GM03348 (cell line): ENCODE measurements at regions not wholly inside any gene's neighbourhood (a gene's known extent, or its start where the extent isn't known, plus 50 kb on each side); places are given as distances from the start of the nearest gene placed in this dataset.
"Not testable (repeated sequence)": the region's sequence is repeated elsewhere in the genome, so short reads cannot be mapped to it uniquely, and the experiment has no call there.

Experiments
- DNase-seq: peaks from one replicate; pipeline ENCODE4 v3.0.0; 2012; ENCODE audit warnings: low spot score

- DNase-seq: no peak
Measured at GRCh38 chr12:73210548-73211204, 938.5 kb downstream of the TRHDE start.

- no peak for DNase-seq
Measured at GRCh38 chr12:73220951-73221350, 948.8 kb downstream of the TRHDE start.

DNA sequence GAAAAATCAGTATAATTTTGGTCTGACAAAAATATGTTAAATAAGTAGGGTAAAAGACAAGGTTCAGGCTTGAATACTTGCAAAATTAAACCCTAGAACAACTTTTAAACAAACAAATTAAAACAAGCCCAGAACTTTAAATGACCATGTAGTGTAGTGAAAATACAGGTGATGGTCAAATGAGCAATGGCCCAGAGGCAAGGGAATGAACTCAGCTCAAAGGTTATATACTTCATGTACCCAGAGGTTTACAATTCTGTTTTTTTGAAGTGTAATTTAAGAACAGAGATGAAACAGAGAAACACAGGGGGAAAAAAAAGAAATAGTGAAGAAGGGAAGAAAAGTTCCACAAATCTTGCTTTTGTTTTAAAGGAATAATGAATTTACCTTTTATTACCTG is 949.2 kb downstream of the TRHDE start:
- DNase-seq: no peak

DNA sequence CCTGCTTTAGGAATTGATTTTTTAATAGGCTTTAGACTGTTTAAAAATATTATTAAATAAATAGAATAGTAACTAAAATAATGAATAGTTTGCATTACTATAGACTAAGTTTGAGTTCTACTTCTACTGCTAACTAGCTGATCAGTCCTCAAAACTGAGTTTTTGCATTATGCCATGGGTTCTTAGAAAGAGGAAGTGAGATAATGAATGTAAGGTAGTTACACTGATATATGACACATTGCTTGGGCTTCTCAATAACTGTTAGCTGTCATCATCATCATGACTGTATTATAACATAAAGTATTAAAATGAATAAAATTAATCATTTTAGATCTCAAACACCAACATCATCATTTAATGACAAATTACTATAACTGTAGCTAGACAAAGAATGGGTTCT is 949.7 kb downstream of the TRHDE start:
- DNase-seq: no peak

GRCh38 chr12:73225371-73225937 is 953.3 kb downstream of the TRHDE start:
- DNase-seq: no peak

GRCh38 chr12:73225941-73226340 is 953.8 kb downstream of the TRHDE start:
- DNase-seq: no peak

DNA sequence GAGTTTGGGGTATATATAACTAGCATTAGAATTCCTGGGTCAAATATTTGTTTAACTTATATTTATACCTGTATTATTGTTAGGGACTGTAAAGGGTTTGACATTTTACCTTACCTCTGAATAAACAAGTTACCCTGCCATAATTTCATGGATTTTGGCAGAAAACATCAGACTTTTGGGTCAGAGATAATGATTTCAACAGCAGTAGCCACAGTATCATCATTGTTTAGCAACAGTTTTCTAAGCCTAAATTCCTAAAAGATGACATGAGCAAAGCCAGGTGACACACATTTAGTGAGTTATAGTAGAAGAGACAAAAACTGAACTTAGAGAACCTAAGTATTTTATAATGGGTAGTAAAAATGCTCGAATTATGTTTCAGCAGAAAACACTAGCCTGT is 954.4 kb downstream of the TRHDE start:
- DNase-seq: no peak

DNA sequence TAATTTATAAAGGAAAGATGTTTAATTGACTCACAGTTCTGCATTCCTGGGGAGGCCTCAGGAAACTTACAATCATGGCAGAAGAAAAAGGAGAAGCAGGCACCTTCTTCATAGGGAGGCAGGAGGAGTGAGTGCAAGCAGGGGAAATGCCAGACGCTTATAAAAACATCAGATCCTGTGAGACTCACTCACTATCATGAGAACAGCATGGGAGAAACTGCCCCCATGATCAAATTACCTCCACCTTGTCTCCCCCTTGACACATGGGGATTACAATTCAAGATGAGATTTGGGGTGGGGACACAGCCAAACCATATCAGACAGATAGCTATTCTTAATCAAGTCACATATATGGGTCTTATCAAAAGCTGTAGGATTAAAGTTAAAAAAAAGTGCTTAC is 956.7 kb downstream of the TRHDE start:
- DNase-seq: not testable (repeated sequence)

DNA sequence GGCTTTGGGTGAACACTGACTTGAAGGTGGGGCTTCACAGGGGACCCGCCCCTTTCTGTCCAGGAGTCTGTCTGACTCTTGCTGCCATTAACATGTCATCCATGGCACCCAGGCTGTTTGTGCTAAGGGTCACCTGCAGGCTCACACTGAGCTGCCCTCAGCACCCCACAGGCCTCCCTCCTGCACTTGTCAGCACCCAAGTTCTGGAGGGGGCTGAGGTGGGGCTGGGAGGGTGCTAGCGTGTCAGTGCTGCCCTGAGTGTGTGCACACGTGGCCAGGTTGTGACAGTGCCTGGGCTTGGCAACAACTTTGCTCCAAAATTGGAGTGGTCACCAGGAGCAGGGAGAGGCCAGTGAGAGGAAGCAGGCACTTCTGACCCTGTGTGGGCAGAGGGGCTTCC is 963.2 kb downstream of the TRHDE start:
- no peak for DNase-seq

DNA sequence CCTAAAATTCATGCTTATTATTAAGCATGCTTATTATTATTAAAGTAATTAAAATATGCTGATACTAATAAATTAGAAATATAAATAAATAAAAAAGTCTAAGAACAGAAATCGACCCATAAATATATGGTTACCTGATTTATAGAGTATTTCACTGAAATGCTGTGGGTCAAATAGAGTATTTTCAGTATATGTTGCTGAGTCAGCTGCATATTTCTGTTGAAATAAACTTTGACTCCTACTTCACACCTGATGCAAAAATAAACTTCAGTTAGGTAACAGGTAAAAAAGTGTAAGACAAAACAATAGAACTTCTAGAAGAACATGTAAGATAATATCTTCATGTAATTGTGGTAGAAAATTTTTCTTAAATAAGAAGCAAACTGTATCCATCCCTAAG is 967.9 kb downstream of the TRHDE start:
- no peak for DNase-seq

DNA sequence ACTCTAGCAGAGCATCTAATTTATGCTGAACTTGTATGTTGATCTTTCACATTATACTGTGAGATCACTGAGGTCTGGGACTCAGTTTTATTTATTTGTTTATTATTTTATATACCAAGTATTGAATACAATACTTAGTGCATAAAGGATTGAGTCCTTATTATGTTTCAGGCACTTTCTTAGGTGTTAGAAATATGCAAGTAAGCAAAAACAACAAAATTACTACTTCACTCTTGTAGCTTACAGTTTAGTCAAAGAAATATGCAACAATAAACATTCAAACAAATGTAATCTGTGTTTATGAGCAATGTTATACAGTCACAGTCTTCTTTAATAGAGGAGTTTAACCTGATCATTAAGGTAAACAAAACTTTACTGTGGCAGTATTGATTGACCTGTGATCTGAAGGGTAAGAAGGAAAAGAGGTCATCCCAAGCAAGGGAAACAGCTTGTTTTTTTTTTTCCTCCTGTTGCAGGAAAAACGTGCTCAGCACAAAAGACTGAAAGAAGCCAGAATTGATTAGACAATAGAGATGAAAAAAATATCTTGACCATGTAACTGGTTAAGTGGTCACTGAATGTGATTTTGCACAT is 990.7 kb downstream of the TRHDE start:
- DNase-seq: no peak

GRCh38 chr12:73266206-73266605 is 994.0 kb downstream of the TRHDE start:
- DNase-seq: no peak

GRCh38 chr12:73274976-73275375 is 1002.8 kb downstream of the TRHDE start:
- DNase-seq: no peak

DNA sequence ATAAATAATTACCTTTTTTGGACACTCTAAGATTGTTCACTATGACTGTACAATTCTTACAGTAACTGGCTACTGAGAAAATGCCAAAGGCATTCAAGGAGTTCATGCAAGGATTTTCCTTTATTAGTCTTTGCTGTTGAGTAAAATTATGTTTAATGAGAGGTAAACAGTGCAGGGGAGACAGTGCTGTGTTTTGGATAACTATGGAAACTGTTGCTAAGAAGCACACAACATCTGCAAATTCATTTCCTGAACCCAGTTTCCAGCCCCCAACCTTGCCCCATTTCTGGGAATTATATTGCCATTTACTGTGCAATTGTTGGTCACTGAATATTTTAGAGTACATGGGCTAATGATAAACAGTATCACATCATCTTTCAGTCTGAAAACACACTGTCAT is 1005.8 kb downstream of the TRHDE start:
- no peak for DNase-seq

DNA sequence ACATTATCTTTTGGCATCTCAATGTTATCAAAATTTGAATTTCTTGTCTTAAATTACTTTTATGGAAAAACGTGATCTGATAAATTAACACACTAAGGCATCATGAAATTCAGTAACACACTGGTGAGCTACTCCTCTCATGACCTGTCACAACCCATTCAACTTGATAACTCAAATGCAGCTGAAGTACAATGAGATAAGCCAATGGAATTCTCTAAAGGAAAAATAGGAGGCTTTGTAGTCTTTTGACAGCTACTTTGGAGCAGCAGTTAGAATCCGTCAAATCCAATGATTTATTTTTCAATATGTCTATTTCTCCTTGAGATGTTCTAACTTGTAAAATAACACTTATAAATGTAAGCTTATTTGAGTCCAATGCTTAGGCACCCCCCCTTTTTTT is 1029.4 kb downstream of the TRHDE start:
- DNase-seq: no peak

- no peak for DNase-seq
Measured at GRCh38 chr12:73307260-73307659, 1035.1 kb downstream of the TRHDE start.

GRCh38 chr12:73308079-73308478 is 1035.9 kb downstream of the TRHDE start:
- no peak for DNase-seq

DNA sequence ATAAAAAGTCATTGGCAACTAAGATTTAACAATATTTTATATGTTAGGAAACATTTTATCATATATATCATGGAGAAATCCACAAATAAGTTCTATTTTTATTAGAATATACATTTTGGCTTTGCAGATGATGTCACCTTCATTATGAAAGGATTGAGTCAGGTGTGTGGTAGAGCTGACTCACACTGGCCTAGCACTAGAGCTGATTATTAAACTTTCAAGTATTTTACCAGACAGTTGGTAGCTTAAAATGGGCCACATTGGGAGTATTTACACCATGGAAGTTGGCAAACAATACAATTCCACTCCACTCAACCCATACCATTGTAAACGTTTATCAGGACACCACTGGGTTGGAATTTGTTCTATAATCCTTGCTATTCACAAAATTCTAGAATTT is 1036.6 kb downstream of the TRHDE start:
- DNase-seq: no peak

- no peak for DNase-seq
Measured at GRCh38 chr12:73321319-73321718, 1049.1 kb downstream of the TRHDE start.

DNA sequence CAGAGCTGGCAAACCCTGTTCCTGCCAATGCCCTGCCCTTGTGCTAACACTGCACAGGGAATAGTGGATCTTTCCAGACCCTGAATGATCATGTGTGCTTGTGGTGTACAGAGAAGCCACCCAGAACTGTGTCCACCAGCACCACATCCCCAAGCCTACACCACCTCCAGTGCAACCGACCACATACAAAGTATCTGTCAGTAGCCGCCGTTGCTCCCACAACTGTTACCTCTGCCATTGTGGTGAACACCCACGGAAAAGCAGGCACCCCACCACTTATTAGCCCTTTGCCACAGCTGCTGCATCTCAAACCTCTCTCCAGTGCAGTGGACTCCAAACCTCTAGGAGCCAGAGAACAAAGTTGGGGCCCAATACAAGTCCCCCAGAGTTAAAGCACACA is 1049.6 kb downstream of the TRHDE start:
- DNase-seq: no peak

DNA sequence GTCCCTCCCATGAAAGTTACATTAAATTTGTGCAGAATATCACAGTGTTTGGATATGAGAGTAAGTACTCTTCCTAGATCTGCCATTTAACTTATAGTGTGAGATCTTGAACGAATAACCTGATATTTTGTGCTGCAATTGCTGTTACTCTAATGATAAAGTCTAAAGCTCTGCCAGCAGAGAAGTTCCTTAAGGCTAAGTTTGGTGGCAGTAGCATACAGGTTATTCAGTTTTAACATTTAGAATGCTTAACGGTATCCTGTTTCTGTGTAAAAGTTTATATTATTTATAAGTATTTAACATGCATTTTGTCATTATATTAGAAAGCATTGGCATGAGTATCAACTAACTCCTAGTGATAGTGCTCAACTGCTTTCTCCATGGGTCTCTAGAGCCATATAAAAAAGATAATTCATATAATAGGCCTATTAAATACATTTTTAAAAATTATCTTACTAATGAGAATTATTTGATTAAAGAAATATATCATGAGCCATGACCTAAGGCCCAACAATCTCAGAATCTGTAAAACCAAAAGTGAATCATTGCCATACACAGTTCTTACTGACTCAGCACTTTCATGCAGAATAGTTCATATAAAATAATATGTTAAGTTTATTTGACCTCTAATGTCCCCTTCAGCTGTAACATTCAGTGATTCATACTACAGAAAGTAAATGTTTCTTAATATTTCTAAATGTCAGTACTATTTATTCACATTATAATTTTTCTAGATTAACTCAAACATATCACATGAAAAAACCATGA is 1058.6 kb downstream of the TRHDE start:
- no peak for DNase-seq

DNA sequence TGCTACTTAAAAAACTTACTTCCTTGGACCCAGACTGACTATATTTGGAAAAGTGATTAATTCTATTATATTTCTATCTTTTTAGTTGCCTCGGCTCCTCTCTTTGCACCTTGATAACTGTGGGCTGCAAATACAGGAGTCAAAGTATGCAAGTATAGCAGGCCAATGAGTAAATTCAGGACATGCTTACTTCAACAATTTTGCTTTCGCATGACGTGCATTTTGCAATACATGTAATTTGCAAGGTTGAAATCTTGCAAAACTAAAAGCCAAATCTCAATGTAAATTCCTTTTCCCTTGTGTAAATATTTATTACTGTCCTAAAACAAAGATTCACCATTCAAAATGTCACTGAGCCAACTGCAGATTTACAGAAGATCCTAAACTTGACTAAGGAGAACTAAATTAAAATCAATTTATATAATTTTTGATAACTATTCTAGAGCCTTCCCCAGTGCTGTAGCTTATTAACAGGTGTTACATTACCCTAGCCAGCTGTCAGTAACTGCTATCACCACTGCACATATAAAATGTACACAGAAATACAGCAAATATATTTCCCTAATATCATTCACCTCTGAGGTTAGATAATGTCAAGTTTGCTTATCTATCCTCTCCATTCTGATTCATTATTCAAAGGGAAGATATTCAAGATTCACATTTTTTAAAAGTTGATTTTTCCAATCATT is 1069.5 kb downstream of the TRHDE start:
- no peak for DNase-seq

- no peak for DNase-seq
Measured at GRCh38 chr12:73342733-73343132, 1070.6 kb downstream of the TRHDE start.
